ENCODE measurements at regions not wholly inside any gene's neighbourhood (a gene's known extent, or its start where the extent isn't known, plus 50 kb on each side); places are given as distances from the start of the nearest gene placed in this dataset.

- no peak for DNase-seq
Measured at GRCh38 chr4:56240554-56241174, 146.6 kb downstream of the AASDH start.

- no peak for DNase-seq
Measured at GRCh38 chr4:56238251-56238650, 149.0 kb downstream of the AASDH start.

DNA sequence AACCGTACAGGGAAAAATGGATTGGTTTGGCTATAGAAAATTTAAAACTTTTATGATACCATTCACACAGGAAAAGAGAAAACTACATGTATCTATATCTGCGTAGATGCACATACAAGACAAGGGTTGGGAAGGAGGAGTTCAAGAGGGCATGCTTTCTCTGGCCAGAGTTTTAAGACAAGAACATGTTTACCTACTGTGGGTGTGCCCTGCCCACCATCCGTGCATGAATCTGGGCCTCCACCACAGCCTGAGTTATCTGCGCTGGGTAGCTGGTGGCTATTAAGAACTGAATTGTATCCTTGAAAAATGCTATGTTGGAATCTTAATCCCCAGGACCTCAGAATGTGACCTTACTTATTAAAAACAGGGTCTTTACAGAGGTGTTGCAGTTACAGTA is 151.6 kb downstream of the AASDH start:
- DNase-seq, result no peak

DNA sequence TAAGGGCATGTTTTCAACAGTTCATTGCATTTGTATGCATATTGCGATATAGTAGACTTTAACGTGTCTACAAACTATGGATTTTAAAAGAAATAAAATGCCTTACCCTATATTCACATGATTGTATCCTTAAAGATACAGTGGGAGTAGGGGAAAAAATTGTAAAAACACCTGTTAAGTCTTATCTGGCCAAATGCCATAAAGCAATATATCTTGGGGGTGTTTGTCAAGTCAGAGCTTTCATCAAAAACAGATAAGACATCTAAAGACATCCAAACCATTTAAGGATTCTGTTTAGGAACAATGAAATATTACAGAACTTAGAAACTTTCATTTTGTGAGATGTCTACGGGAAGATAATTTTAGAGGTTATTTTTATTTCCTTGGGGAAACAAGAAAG is 152.3 kb downstream of the AASDH start:
- no peak for DNase-seq

GRCh38 chr4:56234098-56234497 is 153.2 kb downstream of the AASDH start:
- DNase-seq, result no peak

DNA sequence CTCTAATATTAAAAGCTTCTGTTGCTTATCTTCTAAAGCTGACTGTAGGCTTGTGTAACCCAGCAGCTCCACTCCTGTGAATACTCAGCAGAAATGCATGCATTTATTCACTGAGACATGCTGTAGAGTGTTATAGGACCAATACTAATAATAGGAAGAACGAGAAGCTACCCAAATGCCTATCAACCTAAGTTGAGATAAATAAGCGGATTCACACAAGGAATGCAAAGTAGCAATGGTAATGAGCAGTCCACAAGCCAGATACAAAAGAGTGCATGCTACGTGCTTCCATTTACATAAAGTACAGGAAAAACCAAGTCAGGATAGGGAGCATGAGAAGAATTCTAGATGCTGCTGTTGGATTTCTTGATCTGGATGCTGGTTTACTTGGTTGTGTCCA is 155.9 kb downstream of the AASDH start:
- no peak for DNase-seq

DNA sequence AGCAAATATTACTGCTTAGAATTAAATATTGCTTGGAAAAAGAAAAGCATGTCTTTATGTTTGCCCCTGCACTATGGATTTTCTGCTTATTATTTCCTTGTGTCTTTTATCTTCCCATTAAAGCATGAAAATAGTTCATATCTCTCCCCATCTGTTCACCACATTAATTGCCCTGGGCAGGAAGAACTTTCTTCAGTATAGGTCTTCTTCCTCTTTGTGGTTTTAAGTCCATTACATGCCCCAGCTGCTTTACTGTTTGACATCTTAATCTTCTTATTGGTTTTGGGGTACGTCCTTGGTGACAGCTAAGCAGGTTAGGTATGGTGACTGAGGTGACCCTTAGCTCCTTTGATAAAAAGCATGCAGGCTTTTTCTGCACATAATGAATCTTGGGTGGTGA is 157.3 kb downstream of the AASDH start:
- DNase-seq, result no peak

DNA sequence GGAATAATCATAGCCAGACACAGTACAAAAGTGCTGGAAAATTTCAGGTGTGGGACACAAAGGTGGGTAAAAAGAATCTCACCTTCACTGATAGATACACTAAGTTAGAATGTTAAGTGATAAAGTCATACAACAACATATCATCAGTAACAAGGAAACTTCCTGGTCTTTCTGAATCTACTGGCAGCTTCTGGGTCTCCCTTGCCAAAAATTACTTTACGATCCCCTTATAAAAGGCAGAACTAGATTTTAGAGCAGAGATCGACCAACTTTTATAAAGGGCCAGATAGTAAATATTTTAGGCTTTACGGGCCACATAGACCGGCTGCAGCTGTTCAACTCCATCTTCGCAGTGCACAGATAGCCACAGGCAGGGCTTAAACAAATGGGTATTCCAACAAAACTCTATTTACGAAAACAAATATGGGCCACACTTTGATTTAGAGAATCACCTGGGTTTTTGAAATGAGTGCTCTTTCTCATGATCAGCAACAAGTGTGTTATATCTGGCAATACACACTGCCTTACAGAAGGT is 159.9 kb downstream of the AASDH start:
- no peak for DNase-seq

- no peak for DNase-seq
Measured at GRCh38 chr4:56226579-56226978, 160.7 kb downstream of the AASDH start.

GRCh38 chr4:56224641-56225040 is 162.7 kb downstream of the AASDH start:
- DNase-seq, result no peak

- DNase-seq, result no peak
Measured at GRCh38 chr4:56222514-56222913, 164.8 kb downstream of the AASDH start.

DNA sequence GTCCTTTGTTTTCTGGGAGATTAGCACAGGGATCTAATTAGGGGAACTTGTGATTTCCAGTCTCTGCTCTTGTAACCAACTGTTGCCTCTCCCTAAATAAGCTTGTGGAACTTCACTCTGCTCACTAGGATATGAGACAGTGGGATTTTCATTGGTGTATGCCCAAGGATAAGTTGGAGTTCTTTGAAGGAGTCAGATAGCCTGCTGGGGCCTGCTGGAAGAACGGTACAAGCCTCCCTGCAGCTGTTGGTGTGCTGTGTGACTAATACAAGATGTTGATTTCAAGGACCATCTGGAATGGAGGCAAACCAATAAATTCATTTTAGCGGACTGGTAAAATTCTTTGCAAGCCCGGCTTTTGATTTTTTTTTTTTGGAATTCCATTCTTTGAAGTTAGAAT is 167.0 kb downstream of the AASDH start:
- DNase-seq, result no peak

DNA sequence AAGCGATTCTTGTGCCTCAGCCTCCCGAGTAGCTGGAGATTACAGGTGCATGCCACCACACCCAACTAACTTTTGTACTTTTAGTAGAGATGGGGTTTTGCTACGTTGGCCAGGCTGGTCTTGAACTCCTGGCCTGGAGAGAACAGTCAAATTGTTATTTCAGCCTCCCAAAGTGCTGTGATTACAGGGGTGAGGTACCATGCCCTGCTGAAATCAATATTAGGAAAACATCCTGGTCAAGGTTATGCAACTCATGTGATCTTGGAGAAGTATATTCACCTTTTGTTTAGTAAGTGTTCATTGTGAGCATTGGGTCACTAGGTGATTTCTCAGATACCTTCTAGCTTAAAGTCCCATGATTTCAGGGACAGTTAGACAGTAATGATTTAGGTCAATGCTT is 167.8 kb downstream of the AASDH start:
- DNase-seq, result no peak

GRCh38 chr4:56218230-56218895 is 168.9 kb downstream of the AASDH start:
- DNase-seq, result no peak

- no peak for DNase-seq
Measured at GRCh38 chr4:56217343-56217890, 169.9 kb downstream of the AASDH start.

GRCh38 chr4:56215901-56216300 is 171.4 kb downstream of the AASDH start:
- DNase-seq, result no peak

- no peak for DNase-seq
Measured at GRCh38 chr4:56215141-56215783, 172.0 kb downstream of the AASDH start.

- DNase-seq, result no peak
Measured at GRCh38 chr4:56213543-56213942, 173.7 kb downstream of the AASDH start.

GRCh38 chr4:56212774-56213173 is 174.5 kb downstream of the AASDH start:
- no peak for DNase-seq

- no peak for DNase-seq
Measured at GRCh38 chr4:56211202-56211601, 176.1 kb downstream of the AASDH start.

DNA sequence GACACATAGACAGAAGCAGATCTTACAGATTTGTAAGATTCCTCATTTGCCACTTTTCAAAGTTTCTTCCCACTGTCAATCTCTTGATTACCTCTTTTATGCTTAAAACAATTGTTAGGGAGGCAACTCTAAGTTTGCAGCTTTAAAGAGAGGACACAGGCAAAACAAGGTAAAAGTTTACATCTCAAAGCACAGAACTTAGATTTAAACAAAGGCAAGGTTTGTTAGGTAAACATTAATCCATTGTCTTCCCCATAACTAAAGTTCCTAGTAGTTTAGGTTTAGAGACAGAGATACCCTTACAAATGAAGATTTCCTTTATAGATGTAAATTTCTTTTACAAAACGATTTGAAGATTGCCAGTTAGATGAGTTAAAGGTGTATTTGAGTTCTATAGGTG is 176.9 kb downstream of the AASDH start:
- DNase-seq, result no peak

DNA sequence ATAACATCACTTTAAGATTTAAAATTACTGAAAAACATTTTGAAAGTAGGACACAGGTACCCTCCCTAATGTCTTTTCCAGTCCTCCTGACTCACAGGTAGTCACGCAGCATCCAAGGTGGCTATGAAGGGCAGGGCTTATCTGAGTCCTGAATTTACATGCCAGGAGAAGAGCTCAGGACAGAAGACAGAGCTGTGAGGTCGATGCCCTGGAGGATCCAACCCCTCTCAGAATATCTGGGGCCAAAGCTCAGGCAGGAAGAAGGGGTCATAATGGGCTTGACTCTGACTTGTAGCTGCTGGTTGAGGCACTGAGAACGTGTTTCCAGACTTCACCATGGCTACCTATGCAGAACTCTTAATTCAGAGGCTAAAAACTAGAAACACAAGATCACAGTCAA is 177.5 kb downstream of the AASDH start:
- no peak for DNase-seq

DNA sequence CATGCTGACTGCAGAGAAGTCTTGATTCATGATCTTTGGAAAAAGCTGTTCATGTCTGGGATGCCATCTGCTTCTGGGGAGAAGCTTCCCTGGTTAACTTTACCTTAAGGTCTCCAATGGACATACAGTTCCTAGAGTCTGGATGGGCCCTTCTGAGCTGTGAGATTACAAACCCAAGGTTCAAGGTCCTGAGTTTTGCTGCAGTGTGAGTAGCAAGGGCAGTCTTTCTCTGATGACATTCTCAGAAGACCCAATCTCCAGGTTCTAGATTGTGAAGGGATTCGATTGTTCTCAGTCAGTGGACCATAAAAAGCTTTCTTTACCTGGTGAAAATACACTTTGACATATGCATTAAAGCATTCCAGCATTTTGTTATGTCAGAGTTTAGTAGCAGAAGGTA is 179.2 kb downstream of the AASDH start:
- no peak for DNase-seq

- DNase-seq, result no peak
Measured at GRCh38 chr4:56206258-56206657, 181.0 kb downstream of the AASDH start.
